Suprapubic skin (tissue), 4 donors: ENCODE measurements at regions not wholly inside any gene's neighbourhood (a gene's known extent, or its start where the extent isn't known, plus 50 kb on each side); places are given as distances from the start of the nearest gene placed in this dataset.

ENCODE experiments used
- DNase-seq, 2 donors: peaks; one replicate each; pipeline ENCODE4 v3.0.0-alpha.2; 2019; ENCODE audit warnings: low spot score in 2 of 2
- H3K27ac ChIP-seq: fragments of 200-600 bp; sonication (generic); one replicate; pipeline ENCODE4 v1.5.1; 2019
- H3K27me3 ChIP-seq: fragments of 200-600 bp; sonication (generic); one replicate; pipeline ENCODE4 v1.5.1; 2019
- H3K36me3 ChIP-seq: fragments of 200-600 bp; sonication (generic); one replicate; pipeline ENCODE4 v1.5.1; 2019
- H3K4me1 ChIP-seq: fragments of 200-600 bp; sonication (generic); one replicate; pipeline ENCODE4 v1.5.1; 2019
- H3K4me3 ChIP-seq: fragments of 200-600 bp; sonication (generic); one replicate; pipeline ENCODE4 v1.5.1; 2019; ENCODE audit warnings: mild to moderate bottlenecking
- H3K9me3 ChIP-seq: fragments of 200-600 bp; sonication (generic); one replicate; pipeline ENCODE4 v1.5.1; 2019
- CTCF ChIP-seq, 2 donors: fragments of 200-600 bp in 1 of 2; fragments of 450-650 bp in 1 of 2; sonication (generic) in 1 of 2; IDR thresholded peaks; one replicate each; pipeline ENCODE4 v1.5.1; 2016 to 2019; ENCODE audit warnings: antibody characterized with exemption in 2 of 2, mild to moderate bottlenecking in 1 of 2, moderate library complexity in 1 of 2
- EP300 ChIP-seq: sonication (generic); formaldehyde crosslinking; IDR thresholded peaks from one replicate; pipeline ENCODE4 v1.6.1; 2017; ENCODE audit warnings: antibody characterized with exemption
- POLR2A ChIP-seq, 2 donors: fragments of 450-650 bp; IDR thresholded peaks; one replicate each; pipeline ENCODE4 v1.6.1; 2017; ENCODE audit warnings: antibody characterized with exemption in 2 of 2, mild to moderate bottlenecking in 2 of 2, moderate library complexity in 2 of 2
- POLR2AphosphoS5 ChIP-seq, 3 donors: sonication (generic); formaldehyde crosslinking; IDR thresholded peaks; one replicate each; pipeline ENCODE4 v1.6.1; 2017; ENCODE audit warnings: antibody characterized with exemption in 3 of 3
- WGBS: methylation state at CpG from one replicate; pipeline ENCODE4 v1.1.5; 2018; 5-methylcytosine and 5-hydroxymethylcytosine counted together

- DNase-seq = no peak
- no peak overlapping the region for H3K4me3 ChIP-seq
- H3K9me3 ChIP-seq = no peaks in the 10 kb centered on the region
- TF ChIP-seq CTCF (IDR thresholded peaks at IDR 0.05) = no peak
- no peak for TF ChIP-seq POLR2AphosphoS5 (IDR thresholded peaks at IDR 0.05)
- TF ChIP-seq POLR2A (IDR thresholded peaks at IDR 0.05) = no peak
- no peaks in the 10 kb centered on the region for H3K4me1 ChIP-seq
- no peaks in the 10 kb centered on the region for H3K36me3 ChIP-seq
- 91% methylated on average over 2 of the region's 2 CpGs for WGBS
- H3K27ac ChIP-seq = no peak overlapping the region
- no peaks in the 10 kb centered on the region for H3K27me3 ChIP-seq
These were observed 287.8 kb downstream of the DUSP10 start for GRCh38 chr1:221454096-221454495.

DNA sequence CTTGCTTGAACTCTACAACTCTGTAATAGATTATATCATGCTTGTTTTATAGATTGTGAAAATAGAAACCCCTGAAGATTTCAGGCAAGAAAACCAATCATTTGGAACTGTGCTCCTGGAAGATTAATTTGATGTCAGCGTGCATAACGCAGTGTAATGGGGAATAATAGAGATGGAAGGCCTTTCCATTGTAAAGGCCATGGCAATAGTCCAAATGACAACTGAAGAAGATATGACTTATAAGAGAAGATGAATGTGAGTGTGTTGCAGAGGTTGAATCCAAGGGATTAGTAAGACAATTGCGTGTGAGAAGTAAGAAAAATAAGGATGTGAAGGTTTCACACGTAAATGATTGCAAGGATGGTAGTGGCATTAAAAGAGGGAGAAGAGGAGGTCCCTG, 285.0 kb downstream of the DUSP10 start:
- H3K27me3 ChIP-seq = no peaks in the 10 kb centered on the region
- 98% methylated on average over 4 of the region's 4 CpGs for WGBS
- no peaks in the 10 kb centered on the region for H3K9me3 ChIP-seq
- TF ChIP-seq EP300 (no peak), POLR2A (IDR thresholded peaks at IDR 0.05) (no peak), CTCF (IDR thresholded peaks at IDR 0.05) (no peak), POLR2AphosphoS5 (IDR thresholded peaks at IDR 0.05) (no peak)
- H3K4me3 ChIP-seq = no peak overlapping the region
- H3K27ac ChIP-seq = no peak overlapping the region
- no peak for DNase-seq
- no peaks in the 10 kb centered on the region for H3K36me3 ChIP-seq
- no peaks in the 10 kb centered on the region for H3K4me1 ChIP-seq

DNA sequence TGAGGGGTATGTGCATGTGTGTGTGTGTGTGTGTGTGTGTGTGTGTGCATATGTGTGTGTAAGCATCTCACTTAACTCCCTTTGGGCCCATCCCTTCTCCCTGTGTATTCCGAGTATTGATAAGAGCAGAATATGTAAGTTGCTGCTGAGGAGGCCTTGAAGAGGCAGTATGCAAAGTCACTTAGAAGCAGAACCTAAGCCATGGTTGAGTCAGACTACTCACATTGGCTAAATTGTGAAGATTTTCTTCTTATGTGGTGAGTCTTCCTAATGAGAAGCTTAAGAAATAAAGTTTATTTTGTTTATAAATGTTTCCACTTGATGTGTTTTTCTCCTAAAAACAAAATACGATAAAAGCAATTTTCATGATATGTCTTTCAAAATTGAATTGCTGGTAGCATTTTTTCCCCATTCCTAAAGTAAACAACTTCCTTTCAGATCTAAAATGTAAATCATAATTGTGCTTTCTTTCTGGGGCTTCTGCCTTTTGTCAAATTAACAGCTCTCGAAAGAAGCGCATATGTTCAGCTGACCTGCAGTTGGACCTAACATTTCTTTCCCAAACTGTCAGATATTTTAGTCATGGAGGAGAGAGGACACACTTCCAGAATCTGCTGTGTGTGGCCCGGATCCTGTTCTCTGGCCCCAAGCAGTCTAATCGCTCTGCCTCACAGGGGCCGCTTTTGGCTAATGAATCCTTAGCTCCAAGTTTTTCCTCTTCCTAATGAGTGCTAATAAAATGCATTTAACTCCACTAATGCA, 284.0 kb downstream of the DUSP10 start:
- DNase-seq = no peak
- Histone ChIP-seq H3K27me3 (no peaks in the 10 kb centered on the region), H3K27ac (no peak overlapping the region), H3K9me3 (no peaks in the 10 kb centered on the region), H3K36me3 (no peaks in the 10 kb centered on the region), H3K4me3 (no peak overlapping the region), H3K4me1 (no peaks in the 10 kb centered on the region)
- WGBS = 50% methylated on average over 7 of the region's 7 CpGs
- no peak for TF ChIP-seq EP300
- no peak for TF ChIP-seq POLR2AphosphoS5 (IDR thresholded peaks at IDR 0.05)
- TF ChIP-seq POLR2A (IDR thresholded peaks at IDR 0.05) = no peak
- TF ChIP-seq CTCF (IDR thresholded peaks at IDR 0.05) = no peak

DNA sequence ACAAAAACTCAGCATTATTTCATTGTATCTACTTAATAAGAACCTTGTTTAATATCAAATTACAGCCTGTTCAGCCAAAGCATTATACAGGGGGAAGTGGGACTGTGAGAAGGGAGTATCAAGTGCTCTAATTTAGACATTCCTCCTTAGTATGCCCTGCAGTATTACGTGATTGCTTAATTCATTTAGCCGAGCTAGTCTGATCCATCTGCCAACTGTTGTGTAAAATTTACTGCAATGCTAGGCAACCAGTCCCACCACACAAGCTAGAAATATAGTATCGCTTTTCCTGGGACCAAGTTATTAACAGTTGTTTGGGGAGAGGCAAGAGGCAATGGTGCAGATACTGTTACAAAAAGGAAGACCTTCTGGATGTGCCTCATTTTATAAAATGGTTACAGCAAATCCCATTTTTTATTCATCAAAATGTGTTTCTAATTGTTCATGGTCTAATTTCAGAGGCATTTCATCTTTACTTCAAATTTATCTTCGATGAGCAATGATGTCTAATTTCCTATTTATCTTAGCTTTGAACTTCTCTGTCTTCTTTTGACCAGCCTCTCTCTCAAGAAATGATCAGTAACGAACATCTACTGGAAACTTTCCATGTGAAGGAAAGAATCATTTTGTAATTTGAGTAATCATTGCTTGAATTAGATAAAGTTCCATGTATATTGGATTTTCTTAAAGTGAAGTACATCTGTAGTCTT, 283.3 kb downstream of the DUSP10 start:
- TF ChIP-seq POLR2A (IDR thresholded peaks at IDR 0.05) = no peak
- no peak for TF ChIP-seq POLR2AphosphoS5 (IDR thresholded peaks at IDR 0.05)
- no peak for TF ChIP-seq CTCF (IDR thresholded peaks at IDR 0.05)
- no peak for TF ChIP-seq EP300
- WGBS = 43% methylated on average over 5 of the region's 5 CpGs
- Histone ChIP-seq H3K27me3 (no peaks in the 10 kb centered on the region), H3K36me3 (no peaks in the 10 kb centered on the region), H3K4me3 (no peak overlapping the region), H3K4me1 (no peaks in the 10 kb centered on the region), H3K27ac (no peak overlapping the region), H3K9me3 (no peaks in the 10 kb centered on the region)
- DNase-seq = no peak

DNA sequence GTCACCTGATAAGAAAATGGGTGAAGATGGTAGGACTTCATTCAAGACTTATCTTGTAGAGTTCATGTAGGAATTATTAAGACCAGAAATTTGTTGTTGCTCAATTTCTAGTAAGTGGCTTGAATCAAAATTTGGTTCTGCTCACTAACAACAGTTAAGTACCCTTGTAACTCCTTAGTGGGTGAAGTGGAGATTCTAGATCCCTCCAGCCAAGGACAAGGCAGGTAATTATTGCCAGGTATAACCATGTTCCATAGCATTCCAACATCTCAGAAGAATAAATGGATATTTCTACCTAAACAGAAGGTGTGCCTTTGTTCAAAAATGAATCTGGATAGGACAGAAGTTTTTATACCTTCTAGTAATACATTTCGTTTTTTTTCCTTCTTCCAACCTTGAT, 282.3 kb downstream of the DUSP10 start:
- no peak for DNase-seq
- Histone ChIP-seq H3K27me3 (no peaks in the 10 kb centered on the region), H3K27ac (no peak overlapping the region), H3K9me3 (no peaks in the 10 kb centered on the region), H3K4me1 (no peaks in the 10 kb centered on the region), H3K36me3 (no peaks in the 10 kb centered on the region), H3K4me3 (no peak overlapping the region)
- WGBS = 68% methylated on average over 1 of the region's 1 CpG
- TF ChIP-seq POLR2AphosphoS5 (IDR thresholded peaks at IDR 0.05) (no peak), POLR2A (IDR thresholded peaks at IDR 0.05) (no peak), EP300 (no peak), CTCF (IDR thresholded peaks at IDR 0.05) (no peak)
